Activated naive CD4-positive, alpha-beta T cell treated with anti-CD3 and anti-CD28 coated beads, Interleukin-2, amount 50 U/mL, for 72 hours (primary cell): ENCODE measurements at regions not wholly inside any gene's neighbourhood (a gene's known extent, or its start where the extent isn't known, plus 50 kb on each side); places are given as distances from the start of the nearest gene placed in this dataset.

ENCODE experiments used
- ATAC-seq, 2 donors: fragments of 150-1000 bp; cut with Tn5 transposase; 2 replicates each; pipeline ENCODE4 v1.10.0; 2021; ENCODE audit warnings: mild to moderate bottlenecking in 2 of 2, moderate library complexity in 2 of 2
- DNase-seq, 2 donors: peaks; one replicate each; pipeline ENCODE4 v3.0.0; 2021 to 2022; ENCODE audit warnings: low spot score in 2 of 2
- H3K27ac Mint-ChIP-seq, 2 donors: one replicate each; pipeline ENCODE4 v1.8.0; 2022; ENCODE audit warnings: mild to moderate bottlenecking in 2 of 2, mixed read lengths in 2 of 2
- H3K36me3 Mint-ChIP-seq, 2 donors: one replicate each; pipeline ENCODE4 v1.8.0; 2022; ENCODE audit warnings: mixed read lengths in 2 of 2
- H3K9me3 Mint-ChIP-seq, 2 donors: one replicate each; pipeline ENCODE4 v1.8.0; 2022; ENCODE audit warnings: mixed read lengths in 2 of 2

DNA sequence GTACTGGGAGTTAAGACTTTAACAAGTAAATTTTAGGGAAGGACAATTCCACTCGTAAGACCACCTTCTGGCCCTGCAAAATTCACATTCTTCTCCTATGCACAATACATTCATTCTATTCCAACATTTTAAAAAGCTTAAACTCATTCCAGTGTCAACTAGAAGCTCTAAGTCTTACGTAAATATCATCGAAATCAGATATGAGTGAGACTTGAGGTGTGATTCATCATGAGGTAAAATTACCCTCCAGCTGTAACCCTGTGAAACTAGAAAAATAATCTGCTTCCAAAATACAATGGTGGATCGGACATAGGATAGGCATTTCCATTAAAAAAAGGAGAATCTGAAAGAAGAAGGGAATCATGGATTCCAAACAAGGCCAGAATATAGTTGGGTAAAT is 370.3 kb downstream of the CDC14C start:
- Mint-ChIP-seq H3K36me3 (no peaks in the 10 kb centered on the region), H3K27ac (no peak overlapping the region), H3K9me3 (peaks cover 0 to 4% of the 10 kb centered on the region in 2 donors)
- DNase-seq (no peak), ATAC-seq (no peak)

DNA sequence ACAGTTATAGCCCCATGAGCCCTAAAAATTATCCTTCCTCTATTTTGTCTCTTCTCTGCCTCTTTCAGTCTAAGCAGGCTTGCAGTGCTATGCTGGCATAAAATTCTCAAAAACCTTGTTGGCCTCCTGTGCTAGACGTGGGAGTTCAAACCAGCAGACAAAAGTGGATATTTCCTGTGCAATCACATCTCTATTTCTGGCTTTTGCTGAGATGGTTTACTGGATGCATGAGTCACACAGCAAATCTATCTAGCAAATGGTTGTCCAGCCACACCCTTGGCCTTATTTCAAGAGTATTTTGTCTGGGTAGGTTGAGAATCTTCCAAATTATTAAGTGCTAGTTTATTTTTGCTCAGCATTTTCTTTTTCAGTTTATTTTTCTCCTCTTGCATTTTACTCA is 370.8 kb downstream of the CDC14C start:
- no peak for ATAC-seq
- Mint-ChIP-seq H3K9me3 (peaks cover 0 to 4% of the 10 kb centered on the region in 2 donors), H3K36me3 (no peaks in the 10 kb centered on the region), H3K27ac (no peak overlapping the region)
- no peak for DNase-seq

DNA sequence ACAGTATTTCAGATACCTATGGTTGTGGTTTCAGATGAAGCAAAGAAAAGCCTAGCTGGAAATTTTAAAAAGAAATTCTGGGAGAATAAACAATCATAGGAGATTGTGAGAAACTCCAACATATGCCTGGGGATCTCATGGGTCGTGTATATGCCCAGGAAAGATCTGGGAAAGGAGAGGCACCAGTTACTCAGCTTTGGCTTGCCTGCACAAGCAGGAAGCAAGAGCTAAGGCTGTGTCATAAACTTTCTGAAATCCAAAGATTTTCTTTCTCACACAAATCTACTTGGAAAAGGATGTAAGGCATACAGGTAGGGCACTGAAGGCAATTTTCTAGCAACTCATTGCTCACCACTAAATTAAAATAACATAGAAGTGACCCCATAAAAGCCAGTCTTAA is 373.6 kb downstream of the CDC14C start:
- ATAC-seq (no peak), DNase-seq (no peak)
- peaks cover 11 to 12% of the 10 kb centered on the region in 2 donors for H3K9me3 Mint-ChIP-seq
- no peak overlapping the region for H3K27ac Mint-ChIP-seq
- no peaks in the 10 kb centered on the region for H3K36me3 Mint-ChIP-seq

DNA sequence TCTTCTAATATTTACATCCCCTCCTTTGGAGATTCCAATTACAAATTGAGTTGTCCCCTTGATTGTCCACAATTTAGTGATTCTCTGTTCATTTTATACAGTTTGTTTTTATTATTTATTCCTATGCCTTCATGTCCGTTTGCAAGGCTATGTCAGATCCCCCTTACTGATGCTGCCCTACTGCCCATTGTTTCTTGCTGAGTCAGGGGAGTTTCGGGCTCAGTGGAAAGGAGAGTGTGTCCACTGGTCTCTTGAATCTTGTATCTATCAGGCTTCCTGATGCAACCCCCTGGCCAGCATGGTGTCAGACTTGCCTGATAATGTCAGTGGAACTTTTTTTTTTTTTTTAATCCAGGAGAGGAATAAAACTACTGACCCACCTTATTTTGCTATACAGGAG is 384.4 kb downstream of the CDC14C start:
- ATAC-seq = no peak
- Mint-ChIP-seq H3K27ac (no peak overlapping the region), H3K36me3 (peaks cover 0 to 6% of the 10 kb centered on the region in 2 donors), H3K9me3 (peaks cover 4 to 8% of the 10 kb centered on the region in 2 donors)
- no peak for DNase-seq

DNA sequence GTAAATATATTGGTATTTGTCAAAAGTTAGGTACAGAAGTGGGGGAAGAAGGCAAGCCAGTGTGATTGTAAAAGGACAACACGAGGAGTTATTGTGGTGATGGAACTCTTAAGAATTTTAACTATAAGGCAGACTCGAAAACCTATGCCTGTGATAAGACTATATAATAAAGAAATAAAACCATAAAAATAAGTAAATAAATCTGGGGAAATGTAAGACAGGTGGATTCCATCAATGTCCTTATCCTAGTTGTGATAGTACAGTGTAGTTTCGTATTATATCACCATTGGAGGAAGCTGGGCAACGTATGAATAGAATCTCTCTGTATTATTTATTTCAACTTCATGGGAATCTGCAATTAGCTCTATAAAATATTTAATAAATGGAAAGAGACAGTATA is 395.7 kb downstream of the CDC14C start:
- DNase-seq (no peak), ATAC-seq (no peak)
- Mint-ChIP-seq H3K27ac (no peak overlapping the region), H3K36me3 (no peaks in the 10 kb centered on the region), H3K9me3 (peaks cover 0 to 3% of the 10 kb centered on the region in 2 donors)

DNA sequence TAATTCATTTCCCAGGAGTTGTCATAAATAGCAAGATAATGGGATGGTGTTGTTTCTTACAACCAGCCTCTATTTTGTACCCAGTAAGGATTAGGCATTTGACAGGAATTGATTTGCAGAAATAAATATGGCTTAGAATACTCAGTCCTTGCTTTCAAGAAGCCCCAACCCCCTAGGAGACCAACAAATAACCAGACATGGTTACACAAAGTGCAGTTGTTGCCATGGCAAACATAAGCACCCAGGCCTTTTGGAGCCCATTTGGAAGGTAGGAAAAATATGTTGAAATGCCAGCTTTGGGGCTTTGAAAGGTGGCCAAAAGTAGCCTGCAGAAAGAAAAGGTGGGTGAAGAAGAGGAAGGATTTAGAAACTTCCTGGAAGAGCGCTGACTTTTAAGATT is 397.5 kb downstream of the CDC14C start:
- DNase-seq = no peak
- no peak for ATAC-seq
- no peak overlapping the region for H3K27ac Mint-ChIP-seq
- peaks cover 0 to 9% of the 10 kb centered on the region in 2 donors for H3K9me3 Mint-ChIP-seq
- H3K36me3 Mint-ChIP-seq = no peaks in the 10 kb centered on the region

DNA sequence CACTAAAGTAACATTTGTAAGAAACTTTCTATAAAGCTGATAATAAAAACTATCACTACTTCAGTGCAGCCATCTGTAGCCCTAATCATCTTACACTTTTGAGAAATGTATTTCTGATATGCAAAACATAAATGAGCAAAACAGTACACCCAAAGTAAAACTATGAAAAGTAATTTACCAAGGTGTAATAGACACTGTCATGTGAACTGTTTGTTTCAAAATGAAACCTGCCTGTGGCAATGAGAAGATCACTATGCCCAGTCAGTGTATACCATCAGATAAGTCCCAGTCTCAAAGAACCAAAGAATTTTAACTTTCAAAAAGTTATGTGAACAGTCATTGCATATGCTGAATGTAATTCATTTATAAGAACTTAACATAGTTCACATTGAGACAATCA is 398.1 kb downstream of the CDC14C start:
- no peak for DNase-seq
- Mint-ChIP-seq H3K9me3 (peaks cover 0 to 9% of the 10 kb centered on the region in 2 donors), H3K27ac (no peak overlapping the region), H3K36me3 (no peaks in the 10 kb centered on the region)
- no peak for ATAC-seq

DNA sequence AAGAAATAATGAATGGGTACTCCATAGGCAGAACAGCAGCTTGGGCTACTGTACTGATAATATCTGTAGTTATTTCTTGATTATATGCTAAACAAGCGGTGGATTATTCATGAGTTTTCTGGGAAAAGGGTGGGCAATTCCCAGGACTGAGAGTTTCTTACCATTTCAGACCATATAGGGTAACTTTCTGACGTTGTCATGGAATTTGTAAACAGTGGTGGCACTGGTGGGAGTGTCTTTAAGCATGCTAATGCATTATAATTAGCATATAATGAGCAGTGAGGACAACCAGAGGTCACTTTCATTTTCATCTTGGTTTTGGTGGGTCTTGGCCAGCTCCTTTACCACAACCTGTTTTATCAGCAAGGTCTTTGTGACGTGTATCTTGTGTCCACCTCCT is 399.7 kb downstream of the CDC14C start:
- Mint-ChIP-seq H3K9me3 (peaks cover 0 to 9% of the 10 kb centered on the region in 2 donors), H3K36me3 (no peaks in the 10 kb centered on the region), H3K27ac (no peak overlapping the region)
- ATAC-seq (no peak), DNase-seq (no peak)

DNA sequence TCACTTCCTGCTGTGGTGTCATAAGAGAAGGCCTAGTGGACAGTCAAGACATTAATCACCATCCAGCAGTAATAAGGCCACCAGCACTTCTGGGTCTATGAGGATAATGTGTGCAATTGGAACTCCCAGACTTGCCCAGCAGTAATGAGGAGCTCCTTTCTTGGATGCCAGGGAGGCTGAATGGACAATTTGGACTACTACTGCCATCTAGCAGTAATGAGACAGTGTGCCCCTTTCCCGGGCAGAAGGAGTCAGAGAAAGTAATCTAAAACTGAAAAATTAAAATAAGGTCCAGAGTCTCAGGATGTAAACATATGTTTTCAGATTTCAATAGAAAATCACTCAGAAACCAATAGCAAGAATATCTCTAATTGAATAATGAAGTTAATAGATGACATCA is 400.4 kb downstream of the CDC14C start:
- no peak for DNase-seq
- peaks cover 0 to 9% of the 10 kb centered on the region in 2 donors for H3K9me3 Mint-ChIP-seq
- no peak overlapping the region for H3K27ac Mint-ChIP-seq
- no peak for ATAC-seq
- no peaks in the 10 kb centered on the region for H3K36me3 Mint-ChIP-seq

DNA sequence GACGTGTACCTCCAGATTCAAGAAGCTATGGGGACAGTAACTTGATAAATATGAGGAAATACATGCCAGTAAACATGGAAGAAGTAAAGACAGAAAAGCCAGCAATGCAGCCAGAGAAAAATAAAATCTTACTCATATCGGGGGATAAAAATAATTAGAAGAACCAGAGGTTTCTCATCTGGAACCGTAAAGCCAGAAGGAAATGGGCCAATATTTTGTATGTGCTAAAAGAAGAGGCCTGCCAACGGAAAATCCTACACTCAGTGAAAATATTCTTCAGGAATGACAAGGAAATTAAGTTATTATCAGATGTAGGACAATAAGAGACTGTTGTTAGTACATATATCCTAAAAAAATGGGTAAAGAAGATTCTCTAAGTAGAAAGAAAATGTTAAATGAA is 401.2 kb downstream of the CDC14C start:
- DNase-seq (no peak), ATAC-seq (no peak)
- Mint-ChIP-seq H3K9me3 (peaks cover 0 to 9% of the 10 kb centered on the region in 2 donors), H3K27ac (no peak overlapping the region), H3K36me3 (no peaks in the 10 kb centered on the region)

DNA sequence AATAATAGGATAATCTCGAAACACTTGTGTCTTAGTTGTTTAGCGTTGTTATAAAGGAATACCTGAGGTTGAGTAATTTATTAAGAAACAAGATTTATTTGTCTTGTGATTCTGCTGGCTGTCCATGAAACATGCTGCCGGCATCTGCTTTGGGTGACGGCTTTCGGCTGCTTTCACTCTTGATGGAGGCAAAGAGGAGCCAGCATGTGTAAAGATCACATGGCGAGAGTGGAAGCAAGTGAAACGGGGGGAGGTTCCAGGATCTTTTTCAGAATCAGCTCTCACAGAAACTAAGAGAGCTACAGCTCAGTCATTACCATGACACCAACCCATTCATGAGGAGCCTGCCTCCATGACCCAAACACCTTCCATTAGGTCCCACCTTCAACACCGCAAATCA is 402.8 kb downstream of the CDC14C start:
- no peak overlapping the region for H3K27ac Mint-ChIP-seq
- ATAC-seq = no peak
- H3K9me3 Mint-ChIP-seq = peaks cover 0 to 16% of the 10 kb centered on the region in 2 donors
- no peaks in the 10 kb centered on the region for H3K36me3 Mint-ChIP-seq
- DNase-seq = no peak

DNA sequence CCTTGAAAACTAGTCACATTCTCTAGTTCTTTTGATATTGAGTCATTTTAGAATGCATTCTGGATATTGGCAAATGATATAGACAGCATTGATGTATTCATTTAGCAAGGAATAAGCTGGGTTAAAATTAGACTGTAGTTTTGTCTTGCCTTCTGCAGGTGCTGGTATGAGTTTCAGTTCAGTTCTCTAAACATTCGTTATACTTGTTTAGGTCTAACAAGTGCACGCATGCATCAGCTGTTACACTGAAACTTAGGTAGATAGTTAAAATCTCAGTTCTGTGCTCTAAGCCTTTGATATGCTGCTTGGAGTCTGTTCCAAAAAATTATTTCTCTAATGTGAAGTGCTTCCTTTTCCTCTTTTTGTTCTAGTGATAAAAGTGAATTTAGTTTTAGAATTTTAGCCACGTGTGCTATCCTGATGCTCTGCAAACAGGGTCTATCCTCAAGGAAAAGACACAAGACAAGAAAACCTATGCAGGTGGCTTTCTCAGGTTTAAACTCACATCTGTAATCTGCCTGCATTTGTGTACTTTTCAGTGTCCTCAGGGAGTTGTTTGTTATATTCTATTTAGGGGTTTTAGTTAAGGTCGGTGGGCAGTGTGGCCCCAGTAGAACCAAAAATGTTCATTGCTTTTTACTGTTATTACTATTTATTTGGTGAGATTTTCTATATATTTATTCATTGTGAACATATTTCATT is 409.0 kb downstream of the CDC14C start:
- ATAC-seq = no peak

DNA sequence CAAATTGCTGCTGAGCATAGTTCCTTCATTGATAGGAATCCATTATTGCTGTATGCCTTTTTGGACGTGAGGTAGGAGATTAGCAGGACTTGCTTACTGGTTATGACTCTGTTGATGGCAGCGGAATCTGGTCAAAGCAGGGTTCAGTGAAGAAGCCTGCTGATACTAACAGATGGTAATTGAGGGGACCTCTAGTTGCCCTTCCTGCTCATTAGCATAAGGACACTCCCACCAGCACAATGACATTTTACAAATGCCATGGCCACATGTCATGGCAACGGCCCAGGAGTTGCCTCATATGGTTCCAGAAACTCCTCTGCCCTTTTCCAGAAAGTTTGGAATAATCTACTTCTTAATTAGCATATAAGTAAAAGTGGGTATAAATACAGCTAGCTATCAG is 417.5 kb downstream of the CDC14C start:
- Mint-ChIP-seq H3K36me3 (no peaks in the 10 kb centered on the region), H3K9me3 (peaks cover 6% of the 10 kb centered on the region in 2 donors), H3K27ac (no peak overlapping the region)
- no peak for DNase-seq
- no peak for ATAC-seq

More for the DNA sequence above, 409.0 kb downstream of the CDC14C start:
- Mint-ChIP-seq H3K36me3 (no peaks in the 10 kb centered on the region), H3K27ac (no peak overlapping the region), H3K9me3 (peaks cover 0 to 18% of the 10 kb centered on the region in 2 donors)
- no peak for DNase-seq

DNA sequence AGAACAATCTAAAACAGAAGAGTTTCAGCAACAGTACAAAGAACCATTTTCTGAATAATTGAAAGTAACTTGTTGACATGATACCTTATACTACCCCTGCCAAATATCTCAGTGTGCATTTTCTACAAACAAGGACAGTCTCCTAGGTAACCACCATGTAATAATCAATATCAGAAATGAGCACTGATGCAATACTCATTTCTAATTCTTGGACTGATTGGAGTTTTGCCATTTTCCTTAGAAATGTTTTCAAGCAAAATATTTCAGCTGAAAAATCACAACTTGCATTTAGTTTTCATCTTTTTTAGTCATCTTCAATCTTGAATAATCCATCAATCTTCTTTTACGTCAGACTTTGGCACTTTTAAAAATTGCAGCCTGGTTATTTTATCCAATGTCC is 420.2 kb downstream of the CDC14C start:
- Mint-ChIP-seq H3K36me3 (no peaks in the 10 kb centered on the region), H3K9me3 (peaks cover 6% of the 10 kb centered on the region in 2 donors), H3K27ac (no peak overlapping the region)
- no peak for ATAC-seq
- DNase-seq = no peak

DNA sequence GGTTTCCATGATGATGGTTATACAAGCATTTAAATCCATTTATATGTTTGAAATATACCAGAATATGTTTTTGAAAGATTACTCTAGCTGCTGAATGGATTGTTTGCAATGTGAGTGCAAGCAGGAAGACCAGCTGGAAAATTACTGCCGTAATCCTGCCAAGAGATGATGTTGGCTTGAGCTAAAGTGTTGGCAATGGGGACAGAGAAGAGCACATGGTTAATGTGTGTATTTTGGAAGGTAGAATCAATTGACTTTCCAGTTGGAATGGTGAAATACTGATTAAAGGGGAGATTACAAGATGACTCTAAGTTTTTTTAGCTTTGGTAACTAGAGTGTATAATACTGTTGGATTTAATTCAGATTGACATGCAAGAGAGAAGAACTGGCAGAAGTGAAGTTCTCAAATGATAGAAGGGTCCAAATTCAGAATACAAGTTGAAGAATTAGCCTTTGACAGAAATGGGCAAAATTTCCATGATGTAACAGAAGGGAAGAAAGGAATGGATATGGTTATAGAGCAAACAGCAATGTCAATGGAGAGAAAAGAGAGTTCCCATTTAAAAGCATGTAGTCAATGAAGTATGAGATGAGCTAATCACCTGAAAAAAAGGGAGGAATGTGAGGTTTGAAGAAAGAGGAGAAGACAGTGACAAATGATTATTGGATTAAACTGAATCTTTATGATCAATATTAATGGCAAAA is 422.0 kb downstream of the CDC14C start:
- H3K27ac Mint-ChIP-seq = no peak overlapping the region
- DNase-seq (no peak), ATAC-seq (no peak)
- H3K36me3 Mint-ChIP-seq = no peaks in the 10 kb centered on the region
- H3K9me3 Mint-ChIP-seq = peaks cover 6% of the 10 kb centered on the region in 2 donors

DNA sequence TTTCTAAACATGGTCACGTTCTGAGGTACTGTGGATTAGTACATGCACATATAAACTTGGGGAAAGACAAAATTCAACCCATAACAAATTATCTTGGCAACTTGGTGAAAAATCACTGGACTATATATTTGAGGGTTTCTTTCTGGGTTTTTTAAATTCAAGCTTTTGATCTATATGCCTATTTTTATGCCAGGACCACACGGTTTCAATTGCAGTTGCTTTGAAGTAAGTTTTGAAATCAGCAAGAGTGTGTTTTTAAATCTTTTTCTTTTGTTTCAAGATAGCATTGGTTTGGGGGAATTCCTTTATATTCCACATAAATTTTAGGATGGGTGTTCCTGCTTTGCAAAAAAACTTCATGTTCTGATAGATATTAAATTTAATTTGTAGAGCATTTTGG is 406.4 kb upstream of the VWC2 start:
- Mint-ChIP-seq H3K36me3 (no peaks in the 10 kb centered on the region), H3K27ac (no peak overlapping the region), H3K9me3 (peaks cover 0 to 4% of the 10 kb centered on the region in 2 donors)
- ATAC-seq = no peak
- DNase-seq = no peak

DNA sequence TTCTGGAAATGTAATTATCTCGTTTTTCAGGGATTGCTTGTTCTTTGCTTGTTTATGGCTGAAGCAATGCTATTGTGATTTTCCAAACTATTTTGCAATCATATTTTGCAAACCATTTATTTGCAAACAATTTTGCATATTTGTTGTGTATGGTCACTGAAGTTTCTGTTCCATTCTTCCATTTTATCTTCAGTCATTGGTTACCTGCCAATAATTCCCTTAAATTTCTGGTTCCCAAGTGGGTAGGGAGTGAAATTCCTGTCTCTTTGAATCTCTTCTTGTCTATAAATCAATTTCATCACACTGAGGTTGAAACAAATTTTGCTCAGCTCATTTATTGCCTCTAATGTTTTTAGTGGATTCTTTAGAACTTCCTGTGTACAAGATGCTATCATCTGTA is 401.7 kb upstream of the VWC2 start:
- Mint-ChIP-seq H3K9me3 (peaks cover 3 to 8% of the 10 kb centered on the region in 2 donors), H3K27ac (no peak overlapping the region), H3K36me3 (no peaks in the 10 kb centered on the region)
- DNase-seq (no peak), ATAC-seq (no peak)

DNA sequence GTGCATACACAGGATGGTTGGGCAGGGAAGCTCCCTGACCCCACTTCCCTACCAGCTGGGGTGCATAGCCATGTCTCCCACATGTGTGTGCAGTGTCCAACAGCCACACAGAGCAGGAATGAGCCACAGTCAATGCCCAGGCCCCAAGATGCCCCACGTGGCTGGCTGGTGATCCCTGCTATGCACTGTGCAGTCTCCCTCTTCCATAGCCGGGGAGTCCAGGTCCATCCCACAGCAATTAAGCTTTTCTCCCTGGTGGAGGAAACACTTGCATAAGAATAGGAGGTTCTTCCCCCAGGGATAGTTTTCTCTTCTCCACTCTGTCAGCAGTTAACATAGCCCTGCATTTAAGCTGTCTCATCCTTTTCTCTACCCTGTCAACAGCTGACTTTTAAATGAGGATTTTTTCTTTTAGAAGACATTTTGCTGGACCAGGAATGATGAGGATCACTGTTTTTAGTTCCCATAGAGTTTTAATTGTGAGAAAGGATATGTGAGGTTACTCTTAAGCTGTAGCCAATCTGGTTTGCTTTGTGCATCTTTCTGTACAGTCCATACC is 396.5 kb upstream of the VWC2 start:
- Mint-ChIP-seq H3K9me3 (peaks cover 8 to 10% of the 10 kb centered on the region in 2 donors), H3K27ac (no peak overlapping the region), H3K36me3 (peaks cover 0 to 6% of the 10 kb centered on the region in 2 donors)
- DNase-seq (no peak), ATAC-seq (no peak)
